LNCaP clone FGC (cell line): ENCODE measurements at regions not wholly inside any gene's neighbourhood (a gene's known extent, or its start where the extent isn't known, plus 50 kb on each side); places are given as distances from the start of the nearest gene placed in this dataset.

Experiments used
- DNase-seq: peaks from one replicate; pipeline ENCODE4 v3.0.0-alpha.2; 2011; ENCODE audit warnings: low read depth
- H3K4me3 ChIP-seq: 2 replicates; pipeline ENCODE4 v1.5.1; 2011; ENCODE audit warnings: mild to moderate bottlenecking, low read depth, low read length, control low read depth
- CTCF ChIP-seq: IDR thresholded peaks from 2 replicates; pipeline ENCODE4 v1.5.1; 2012; ENCODE audit warnings: mild to moderate bottlenecking; ENCODE audit not compliant: control insufficient read depth, insufficient read depth; ENCODE audit errors: extremely low read depth

GRCh38 chr4:1535926-1536578, 129.8 kb upstream of the NKX1-1 start:
- TF ChIP-seq CTCF = no peak
- no peak overlapping the region for H3K4me3 ChIP-seq
- no peak for DNase-seq

GRCh38 chr4:1534876-1535526, 128.8 kb upstream of the NKX1-1 start:
- TF ChIP-seq CTCF = no peak
- no peak for DNase-seq
- H3K4me3 ChIP-seq = no peak overlapping the region

DNA sequence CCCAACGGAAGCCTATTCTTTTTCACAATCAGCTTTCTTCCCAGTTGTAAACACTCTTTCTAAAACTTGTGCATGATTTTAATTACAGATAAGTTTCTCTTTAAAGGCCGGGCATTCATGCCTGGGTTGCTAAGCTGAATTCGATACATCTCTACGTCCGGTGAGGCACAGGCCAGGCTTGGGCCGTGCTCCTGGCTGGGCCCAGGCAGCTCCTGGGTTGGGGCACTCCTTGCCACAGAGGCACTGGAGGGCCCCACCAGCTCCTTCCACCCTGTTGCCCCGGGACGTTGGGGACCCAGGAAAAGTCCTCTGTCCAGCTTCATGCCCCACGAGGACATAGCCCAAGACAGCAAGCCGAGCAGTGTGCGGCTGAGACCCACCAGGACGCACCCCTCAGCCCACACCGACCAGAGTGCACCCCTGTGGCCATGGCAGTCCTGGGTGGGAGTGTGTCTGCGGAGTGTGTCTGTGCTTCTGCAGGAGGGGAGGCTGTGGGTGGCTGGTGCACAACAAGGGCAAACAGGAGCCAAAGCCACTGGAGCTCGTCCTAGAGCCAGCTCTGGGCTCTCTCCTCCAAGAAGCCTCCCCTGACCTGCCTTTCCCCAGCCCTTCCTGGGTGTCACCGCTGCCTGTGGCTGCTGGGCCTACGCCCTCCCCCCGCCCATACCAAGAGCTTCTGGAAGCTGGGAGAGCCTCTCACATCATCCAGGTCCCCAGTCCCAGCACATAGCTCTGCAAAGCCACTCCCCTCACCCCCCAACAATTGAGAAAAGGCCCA, 128.0 kb upstream of the NKX1-1 start:
- no peak for TF ChIP-seq CTCF
- no peak overlapping the region for H3K4me3 ChIP-seq

DNA sequence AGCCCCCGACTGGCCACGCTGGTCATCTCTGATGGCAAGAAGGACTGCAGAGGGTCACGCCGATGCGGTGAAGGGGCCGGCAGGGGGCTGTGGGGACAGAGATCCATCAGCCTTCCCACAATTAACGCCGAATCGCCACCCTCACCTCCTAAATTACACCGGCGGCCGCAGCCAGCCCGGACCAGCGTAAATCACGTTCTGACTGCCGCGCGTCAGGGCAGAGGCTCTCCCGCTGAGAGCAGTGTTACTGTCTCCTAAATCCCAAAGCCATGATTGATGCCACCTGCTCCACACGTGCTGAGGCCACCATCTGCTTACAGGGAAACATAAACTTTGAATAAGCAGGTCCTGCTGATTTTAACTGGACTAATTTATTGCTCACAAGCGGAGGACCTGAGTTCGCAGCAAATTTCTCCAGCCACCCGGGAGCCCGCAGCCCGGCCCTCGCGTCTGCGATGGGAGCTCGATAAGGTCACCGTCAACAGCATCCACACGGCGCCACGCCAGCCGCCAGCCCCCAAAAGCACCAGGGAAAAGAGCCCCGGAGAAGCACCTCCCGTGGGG, 127.3 kb upstream of the NKX1-1 start:
- no peak for DNase-seq
- TF ChIP-seq CTCF = no peak
- no peak overlapping the region for H3K4me3 ChIP-seq

More for the DNA sequence above, 128.0 kb upstream of the NKX1-1 start:
- no peak for DNase-seq

GRCh38 chr4:1532549-1533395, 126.5 kb upstream of the NKX1-1 start:
- no peak for DNase-seq
- TF ChIP-seq CTCF = no peak
- no peak overlapping the region for H3K4me3 ChIP-seq
